HG02798 (cell line): ENCODE measurements at regions not wholly inside any gene's neighbourhood (a gene's known extent, or its start where the extent isn't known, plus 50 kb on each side); places are given as distances from the start of the nearest gene placed in this dataset.
"Not testable (repeated sequence)": the region's sequence is repeated elsewhere in the genome, so short reads cannot be mapped to it uniquely, and the experiment has no call there.

Experiments used
- ATAC-seq: cut with Tn5 transposase; IDR thresholded peaks from one replicate; pipeline ENCODE4 v1.9.1; 2021; ENCODE audit warnings: mild to moderate bottlenecking; ENCODE audit not compliant: unreplicated experiment, poor library complexity

DNA sequence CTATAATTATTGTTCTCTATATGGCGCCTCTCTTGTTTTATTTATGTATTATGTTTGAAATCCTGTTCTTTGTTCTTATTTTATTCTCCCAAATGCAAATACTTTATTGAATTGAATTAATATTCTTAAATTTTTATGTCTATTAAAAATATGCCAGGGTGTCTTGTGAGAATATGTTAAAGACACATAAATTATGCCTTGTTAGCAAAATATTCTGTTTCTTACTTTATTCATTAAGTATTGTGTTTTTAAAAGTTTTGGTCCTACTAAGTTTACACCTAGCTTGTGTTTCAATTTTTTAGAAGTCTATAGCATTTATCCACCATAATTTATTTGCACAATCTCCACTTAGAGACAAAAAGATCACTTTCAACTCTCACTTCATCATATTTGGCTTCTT, 741.5 kb upstream of the SLC39A10 start:
- no peak for ATAC-seq

DNA sequence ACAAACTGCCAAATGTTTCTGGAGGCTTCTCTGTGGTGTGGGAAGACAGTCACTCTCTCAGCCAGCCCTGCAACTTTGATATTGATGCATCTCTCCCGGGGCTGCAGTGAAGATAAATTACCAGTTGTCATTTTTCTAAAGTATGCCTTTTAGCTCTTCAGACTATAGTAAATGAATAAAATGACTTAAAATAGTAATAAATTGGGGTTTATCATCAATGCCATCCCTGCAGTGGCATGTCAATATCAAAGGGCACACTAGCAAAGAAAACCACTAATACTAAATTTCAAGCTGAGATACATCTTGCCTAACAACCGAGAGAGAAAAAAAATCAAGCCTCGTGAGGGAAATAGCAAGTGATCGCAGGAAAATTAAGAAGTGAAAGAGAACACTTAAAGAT, 749.5 kb upstream of the SLC39A10 start:
- ATAC-seq, result no peak

DNA sequence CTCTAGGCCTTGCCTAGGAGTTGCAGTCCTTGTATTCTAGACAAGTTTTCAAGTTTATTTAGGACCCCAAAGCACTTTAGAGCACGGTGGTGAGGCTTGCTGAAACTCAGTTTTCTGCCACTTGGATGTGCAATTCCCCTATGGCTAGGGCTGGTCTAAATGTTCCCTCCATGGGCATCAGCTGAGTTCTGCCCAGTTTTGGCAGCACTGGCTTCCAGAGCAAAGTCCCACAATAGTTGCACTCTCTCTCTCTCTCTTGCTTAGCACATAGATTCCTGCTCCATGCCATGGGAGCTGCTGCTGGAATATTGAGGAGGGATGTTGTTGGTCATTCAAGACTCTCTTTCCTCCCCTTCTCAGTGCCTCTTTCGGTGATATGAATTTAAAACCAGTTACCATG, 760.2 kb upstream of the SLC39A10 start:
- no peak for ATAC-seq

DNA sequence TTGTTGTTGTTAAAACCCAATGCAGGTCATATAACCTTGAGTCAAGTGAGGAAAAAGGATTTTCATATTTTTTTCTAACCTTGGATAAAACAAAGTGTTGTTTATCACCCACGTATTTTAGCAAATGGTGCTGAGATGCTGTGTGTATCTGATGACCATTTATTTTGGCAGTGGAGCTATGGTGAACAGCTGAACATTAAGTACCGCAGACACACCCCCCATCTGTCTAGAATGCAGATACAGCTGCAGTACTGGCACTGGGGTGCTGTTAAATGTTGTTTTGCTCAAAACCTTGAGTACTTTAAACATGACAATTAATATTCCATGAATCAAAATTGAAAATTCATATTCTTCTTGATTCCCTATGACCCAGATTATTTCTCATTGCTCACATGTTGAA, 773.3 kb upstream of the SLC39A10 start:
- ATAC-seq, result no peak

DNA sequence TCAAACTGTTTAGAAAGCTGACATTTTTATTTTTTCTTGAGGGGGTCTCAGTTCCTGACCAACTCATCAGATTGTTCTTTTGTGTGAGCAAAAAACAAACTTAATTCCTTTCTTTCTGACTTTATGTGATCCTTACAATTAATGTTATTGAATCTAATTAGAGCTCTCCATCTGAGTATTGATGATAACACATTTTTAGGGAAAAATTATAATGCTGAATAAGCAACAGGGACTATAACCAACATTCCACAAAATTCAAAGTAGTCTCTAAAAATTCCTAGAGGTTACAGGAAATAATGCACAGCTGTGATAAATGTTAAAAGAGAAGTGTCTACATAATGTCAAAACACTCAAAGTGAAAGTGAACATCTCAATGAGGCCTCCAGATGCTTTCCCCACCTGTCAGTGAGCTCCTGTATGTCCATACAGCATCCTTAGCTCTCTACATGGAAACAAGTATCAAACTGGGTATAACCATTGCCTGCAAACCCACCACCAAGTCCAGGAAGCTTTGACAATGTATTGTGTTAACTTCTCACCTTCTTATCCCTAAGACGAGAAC, 786.0 kb upstream of the SLC39A10 start:
- no peak for ATAC-seq

DNA sequence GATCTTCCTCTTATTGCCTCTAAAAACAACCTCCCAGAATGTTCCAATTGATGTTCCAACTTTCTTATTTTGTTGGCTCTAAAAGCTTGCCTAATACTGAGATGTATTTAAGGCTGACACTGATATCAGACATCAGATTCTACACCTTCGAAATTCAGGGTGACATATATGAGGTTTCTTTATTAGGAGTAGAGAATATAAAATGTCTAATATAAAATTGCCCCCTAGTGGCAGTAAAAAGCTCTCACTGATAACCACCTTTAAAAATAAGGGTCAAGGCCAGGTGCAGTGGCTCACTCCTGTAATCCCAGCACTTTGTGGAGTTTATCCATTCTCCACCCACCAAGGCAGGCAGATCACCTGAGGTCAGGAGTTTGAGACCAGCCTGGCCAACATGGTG, 789.7 kb upstream of the SLC39A10 start:
- peak; percentile 70 for ATAC-seq

DNA sequence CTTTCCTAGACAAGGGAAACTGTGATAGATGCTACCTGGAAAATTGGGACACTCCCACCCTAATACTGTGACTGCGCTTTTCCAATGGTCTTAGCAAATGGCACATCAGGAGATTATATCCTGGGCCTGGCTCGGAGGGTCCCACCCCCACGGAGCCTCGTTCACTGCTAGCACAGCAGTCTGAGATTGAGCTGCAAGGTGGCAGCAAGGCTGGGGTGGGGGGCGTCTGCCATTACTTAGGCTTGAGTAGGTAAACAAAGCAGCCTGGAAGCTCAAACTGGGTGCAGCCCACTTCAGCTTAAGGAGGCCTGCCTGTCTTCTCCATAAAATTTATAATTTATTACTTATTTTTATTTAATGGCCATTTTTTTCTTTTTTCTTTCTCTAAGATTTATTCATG, 802.1 kb upstream of the SLC39A10 start:
- ATAC-seq, result no peak

DNA sequence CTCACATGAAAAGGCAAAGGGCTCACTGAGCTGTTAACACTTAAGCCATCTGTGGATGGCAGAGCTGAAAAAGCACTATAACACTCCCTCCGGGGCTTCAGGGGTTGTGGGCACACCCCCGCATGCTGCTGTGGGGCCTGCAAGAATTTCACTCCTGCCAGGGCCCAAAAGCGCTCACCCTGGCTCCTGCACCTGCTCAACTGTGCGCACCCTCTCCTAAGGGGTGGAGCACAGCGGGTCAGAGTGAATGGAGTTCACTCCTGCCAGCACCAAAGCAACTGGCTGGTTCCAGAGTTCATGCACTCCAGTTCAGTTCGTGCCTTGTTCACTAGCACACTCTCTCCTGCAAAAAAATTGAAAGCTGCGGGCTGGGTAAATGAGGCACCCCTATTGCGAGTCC, 814.2 kb upstream of the SLC39A10 start:
- ATAC-seq, result no peak

DNA sequence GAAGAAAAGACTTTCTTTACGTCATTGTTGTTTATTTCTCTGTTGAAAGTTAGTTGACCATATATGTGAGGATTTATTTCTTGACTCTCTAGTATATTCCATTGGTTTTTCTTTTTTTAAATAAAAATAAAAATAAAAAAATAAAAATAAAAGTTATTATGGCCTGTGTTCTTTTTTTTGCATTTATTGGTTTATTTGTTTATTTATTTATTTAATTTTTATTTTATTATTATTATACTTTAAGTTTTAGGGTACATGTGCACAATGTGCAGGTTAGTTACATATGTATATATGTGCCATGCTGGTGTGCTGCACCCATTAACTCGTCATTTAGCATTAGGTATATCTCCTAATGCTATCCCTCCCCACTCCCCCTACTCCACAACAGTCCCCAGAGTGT, 822.7 kb upstream of the SLC39A10 start:
- ATAC-seq, result not testable (repeated sequence)

DNA sequence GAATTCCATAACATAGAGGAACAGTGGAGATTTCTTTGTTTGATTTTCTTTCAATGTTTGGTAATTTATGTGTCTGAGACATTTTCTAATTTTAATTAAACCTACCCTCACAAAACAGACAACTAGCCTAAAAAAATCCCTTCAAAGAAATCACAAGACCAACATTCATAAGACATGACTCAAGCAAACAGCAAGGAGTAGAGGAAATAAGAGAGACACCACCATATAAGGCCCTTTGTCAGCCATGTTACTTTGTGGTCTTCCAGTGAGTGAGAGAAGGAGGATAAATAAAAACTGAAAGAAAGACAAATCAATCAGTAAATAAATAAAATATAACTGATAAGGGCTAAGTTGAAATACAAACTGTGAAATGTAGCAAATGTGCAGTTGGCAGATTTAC, 830.8 kb upstream of the SLC39A10 start:
- ATAC-seq, result no peak

DNA sequence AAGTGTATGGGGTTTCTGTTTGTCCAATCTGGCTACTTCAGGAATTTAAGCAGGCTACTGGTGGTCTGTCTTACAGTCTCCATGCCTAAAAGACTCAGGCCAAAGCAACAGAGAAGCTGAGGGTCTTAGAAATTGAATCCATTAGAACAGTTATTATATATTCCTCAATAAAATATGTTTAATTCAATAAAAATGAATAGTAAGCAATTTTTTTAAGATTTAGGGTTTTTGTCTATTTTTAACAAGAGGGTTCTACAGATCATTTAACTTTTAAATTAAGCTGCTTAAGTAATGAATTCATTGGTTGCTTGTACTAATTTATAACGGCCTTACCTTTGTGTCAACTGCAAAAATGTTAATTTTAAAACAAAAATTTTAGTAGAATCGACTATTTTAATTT, 832.6 kb upstream of the SLC39A10 start:
- no peak for ATAC-seq

DNA sequence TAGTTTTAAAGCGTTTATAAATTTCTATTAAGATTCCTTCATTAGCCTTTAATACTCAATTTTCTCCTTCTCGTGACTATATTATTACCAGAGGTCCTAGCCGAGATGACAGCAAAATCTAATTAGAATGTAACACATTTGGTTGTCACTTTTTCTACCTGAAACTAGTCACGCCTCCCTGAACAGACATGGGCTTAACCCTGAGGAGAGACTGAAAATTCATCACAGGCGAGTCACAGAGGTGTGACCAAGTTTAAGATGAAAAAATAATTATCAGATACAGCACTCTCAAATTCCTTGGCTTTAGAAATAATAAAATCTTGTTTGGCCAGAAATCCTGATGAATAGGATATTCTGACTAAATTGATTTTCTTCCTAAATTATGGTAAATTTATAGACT, 834.4 kb upstream of the SLC39A10 start:
- no peak for ATAC-seq

DNA sequence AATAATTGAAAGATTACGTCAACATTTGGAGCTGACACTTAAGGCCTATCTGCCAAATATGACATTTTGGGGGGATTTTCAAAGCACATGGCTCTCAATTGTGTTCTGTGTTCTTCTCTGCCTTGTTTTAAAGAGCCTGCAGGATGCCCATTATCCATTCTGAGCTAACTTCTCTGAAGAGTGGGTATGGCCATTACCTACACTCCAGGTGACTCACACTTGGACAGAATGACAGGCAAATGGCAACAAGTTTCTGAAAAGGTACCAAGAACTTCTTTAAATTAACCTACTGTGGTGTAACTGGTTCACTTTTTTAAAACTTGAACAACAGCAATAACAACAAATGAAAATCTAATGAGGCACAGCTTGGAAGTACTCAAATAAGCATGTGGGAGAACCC, 834.9 kb upstream of the SLC39A10 start:
- ATAC-seq, result no peak

DNA sequence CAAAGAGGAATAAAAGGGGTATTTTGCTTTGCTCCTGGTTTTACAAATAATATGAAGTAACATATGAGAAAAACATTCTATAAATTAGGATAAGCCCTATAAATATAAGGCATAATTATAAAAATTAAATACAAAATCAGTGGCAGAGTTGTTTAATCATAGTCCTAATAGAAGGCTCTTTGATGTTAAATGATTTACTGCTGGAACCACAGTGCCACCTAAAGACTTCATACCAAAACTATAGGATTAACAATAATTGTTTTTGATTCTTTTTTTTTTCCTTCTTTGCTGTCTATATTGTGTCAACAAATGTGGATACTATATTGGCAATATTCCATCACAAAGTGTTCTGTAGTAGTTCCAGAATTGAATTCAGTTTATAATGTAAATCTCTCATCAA, 837.7 kb upstream of the SLC39A10 start:
- ATAC-seq, result no peak

DNA sequence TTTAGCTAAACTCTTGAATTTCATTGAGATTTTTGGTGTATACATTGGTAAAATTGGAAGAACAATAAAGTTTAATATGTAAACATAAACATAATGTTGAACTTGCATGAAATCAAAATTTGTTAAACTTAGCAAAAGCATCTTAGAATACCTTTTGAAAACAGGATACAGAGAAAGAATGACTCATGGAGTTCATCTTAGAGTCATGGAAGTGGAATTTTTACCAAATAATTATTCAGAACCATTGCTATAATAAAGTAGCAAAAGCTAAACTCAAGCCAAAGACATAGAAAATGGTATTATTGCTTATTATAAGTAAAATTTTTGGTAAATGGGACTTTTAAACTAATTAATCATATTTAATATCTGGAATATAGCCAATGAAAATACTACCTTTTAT, 841.6 kb upstream of the SLC39A10 start:
- ATAC-seq, result no peak

DNA sequence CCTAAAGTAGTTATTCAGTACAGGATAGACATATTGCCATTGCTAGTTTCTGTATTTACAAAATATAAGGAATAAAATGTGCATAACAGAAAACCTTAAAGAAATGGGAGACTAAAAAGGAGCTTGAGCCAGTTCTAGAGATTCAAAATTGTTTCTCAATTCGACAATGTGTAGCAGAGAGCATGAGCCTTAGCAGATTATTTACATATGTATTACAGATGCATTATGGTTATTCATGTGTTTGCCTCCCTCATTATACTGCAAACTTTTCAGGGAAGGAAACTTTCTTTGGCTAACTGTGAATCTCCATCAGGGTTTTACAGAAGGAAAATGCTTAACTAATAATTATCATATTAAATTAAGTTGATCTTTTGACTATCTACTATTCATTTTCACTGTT, 854.4 kb upstream of the SLC39A10 start:
- no peak for ATAC-seq

DNA sequence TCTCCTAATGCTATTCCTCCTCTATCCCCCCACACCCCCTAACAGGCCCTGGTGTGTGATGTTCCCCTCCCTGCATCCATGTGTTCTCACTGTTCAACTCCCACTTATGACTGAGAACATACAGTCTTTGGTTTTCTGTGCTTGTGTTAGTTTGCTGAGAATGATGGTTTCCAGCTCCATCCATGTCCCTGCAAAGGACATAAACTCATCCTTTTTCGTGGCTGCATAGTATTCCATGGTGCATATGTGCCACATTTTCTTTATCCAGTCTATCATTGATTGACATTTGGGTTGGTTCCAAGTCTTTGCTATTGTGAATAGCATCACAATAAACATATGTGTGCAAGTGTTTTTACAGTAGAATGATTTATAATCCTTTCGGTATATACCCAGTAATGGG, 870.0 kb upstream of the SLC39A10 start:
- ATAC-seq, result not testable (repeated sequence)

DNA sequence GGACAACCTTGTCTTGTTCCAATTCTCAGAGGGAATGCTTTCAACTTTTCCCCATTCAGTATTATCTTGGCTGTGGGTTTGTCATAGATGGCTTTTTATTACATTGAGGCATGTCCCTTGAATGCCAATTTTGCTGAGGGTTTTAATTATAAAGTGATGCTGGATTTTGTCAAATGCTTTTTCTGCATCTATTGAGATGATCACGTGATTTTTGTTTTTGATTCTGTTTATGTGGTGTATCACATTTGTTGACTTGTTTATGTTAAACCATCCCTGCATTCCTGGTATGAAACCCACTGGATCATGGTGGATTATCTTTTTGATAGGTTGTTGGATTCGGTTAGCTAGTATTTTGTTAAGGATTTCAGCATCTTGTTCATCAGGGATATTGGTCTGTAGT, 885.6 kb upstream of the SLC39A10 start:
- not testable (repeated sequence) for ATAC-seq

DNA sequence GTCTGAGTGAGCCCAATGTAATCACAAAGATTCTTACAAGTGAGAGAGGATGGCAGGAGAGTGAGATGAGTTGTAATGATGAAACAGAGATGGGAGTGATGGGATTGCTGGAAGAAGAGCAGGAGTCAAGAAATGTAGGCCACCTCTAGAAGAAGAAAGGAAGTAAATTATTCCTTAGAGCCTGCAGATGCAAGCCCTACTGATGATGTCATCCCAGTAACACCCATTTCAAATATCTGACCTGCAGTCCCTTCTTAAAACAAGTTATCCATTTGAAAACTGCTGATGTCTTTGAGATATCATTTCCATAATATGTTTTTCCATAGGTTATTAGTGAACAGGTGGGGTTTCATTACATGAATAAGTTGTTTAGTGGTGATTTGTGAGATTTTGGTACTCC, 888.0 kb upstream of the SLC39A10 start:
- ATAC-seq, result no peak

DNA sequence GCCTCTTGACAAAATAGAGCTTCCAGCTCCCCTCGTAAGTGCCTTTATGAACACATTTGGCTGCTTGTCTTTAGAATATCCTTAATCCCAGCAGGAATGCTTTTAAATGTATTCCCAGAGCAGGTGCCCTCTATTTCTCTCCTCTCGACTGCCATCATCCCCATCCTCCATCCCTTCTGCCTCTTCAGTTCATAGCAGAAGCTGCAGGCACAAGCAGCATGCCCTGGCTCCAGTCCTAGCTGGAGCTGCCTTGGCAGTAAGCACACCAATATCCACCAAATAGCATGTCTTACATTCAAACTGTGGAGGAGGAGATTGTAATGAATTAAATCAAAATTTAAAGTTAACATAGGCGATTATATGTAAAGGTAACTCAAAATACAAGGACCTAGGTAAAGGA, 891.3 kb upstream of the SLC39A10 start:
- no peak for ATAC-seq

DNA sequence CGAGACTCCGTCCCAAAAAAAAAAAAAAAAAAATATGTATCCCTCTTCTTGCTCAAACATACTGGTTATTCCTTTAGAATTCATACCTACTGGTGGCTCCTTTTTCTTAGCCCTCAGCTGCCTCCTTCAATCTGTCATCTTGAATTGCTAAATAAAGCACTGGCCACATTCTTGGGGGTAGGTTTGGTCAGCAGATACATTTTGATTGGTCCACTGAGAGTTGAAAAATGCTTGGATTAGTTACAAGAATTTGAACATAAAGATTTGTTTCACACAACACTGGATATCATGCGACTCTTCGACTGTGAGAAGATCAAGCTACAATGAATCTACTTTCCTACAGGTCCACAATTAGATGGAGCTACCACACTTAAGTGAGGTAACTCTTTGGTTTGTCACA, 906.1 kb upstream of the SLC39A10 start:
- ATAC-seq, result no peak

DNA sequence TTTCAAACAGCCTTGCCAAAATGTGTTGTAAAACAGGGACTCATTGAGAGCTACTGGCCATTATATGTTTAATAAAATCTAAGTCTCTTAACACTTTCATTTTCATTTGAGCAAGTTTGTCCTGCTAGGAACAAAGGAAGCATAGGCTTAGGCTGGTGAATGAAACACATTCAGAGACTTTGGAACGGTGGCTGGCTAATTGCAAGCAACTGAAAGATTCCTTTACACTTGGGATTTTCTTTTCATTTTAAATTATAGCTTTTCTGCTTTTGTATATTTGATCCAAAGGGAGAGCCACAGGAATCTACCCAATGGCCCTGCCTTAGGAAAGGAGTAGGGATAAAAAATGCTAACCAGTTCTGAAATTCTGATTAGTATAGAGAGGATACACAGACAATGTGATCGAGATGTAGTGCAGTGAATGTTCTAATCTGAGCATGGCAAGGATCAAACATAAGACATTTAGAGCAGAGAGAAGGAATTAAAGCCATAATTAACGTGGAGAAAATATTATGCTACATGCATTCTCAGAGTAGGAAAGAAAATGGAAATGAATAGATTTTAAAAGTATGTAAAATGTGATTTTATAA, 911.4 kb upstream of the SLC39A10 start:
- no peak for ATAC-seq

DNA sequence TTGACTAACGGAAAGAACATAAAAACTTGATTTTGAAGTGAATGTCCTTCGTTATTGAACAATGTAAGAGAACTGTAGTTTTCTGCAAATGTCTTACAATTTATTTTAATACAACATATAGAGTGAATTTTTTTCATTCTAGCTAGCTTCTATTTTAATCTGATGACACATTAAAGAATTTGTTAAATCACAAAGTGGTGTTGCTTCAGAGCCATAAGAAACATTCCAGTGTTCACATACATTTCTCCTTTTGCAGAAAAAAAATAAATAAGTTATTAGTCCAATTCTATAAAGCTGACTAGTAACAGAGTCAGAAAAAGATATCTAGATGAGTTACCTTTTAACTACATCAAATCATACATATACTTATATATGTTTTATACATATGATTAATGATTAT, 914.3 kb upstream of the SLC39A10 start:
- no peak for ATAC-seq
